Trophoblast cell (in vitro differentiated cells and primary cell): ENCODE measurements at regions not wholly inside any gene's neighbourhood (a gene's known extent, or its start where the extent isn't known, plus 50 kb on each side); places are given as distances from the start of the nearest gene placed in this dataset.

Source experiments
- DNase-seq, 2 donors: peaks; one replicate each; pipeline ENCODE4 v3.0.0-alpha.2; 2016
- H2AFZ ChIP-seq: 2 replicates; pipeline ENCODE4 v1.6.1; 2013; ENCODE audit warnings: low read length, moderate library complexity, mild to moderate bottlenecking; ENCODE audit not compliant: insufficient read depth, poor library complexity
- H2AK5ac ChIP-seq: 2 replicates; pipeline ENCODE4 v1.6.1; 2013; ENCODE audit warnings: mild to moderate bottlenecking, low read length
- H2BK120ac ChIP-seq: 2 replicates; pipeline ENCODE4 v1.6.1; 2013; ENCODE audit warnings: low read length, mild to moderate bottlenecking, moderate library complexity; ENCODE audit not compliant: insufficient read depth, poor library complexity
- H2BK12ac ChIP-seq: 2 replicates; pipeline ENCODE4 v1.6.1; 2013; ENCODE audit warnings: mild to moderate bottlenecking, low read length, moderate library complexity
- H2BK5ac ChIP-seq: 2 replicates; pipeline ENCODE4 v1.6.1; 2013; ENCODE audit warnings: low read length, low read depth, moderate library complexity, mild to moderate bottlenecking; ENCODE audit not compliant: poor library complexity
- H3K14ac ChIP-seq: 2 replicates; pipeline ENCODE4 v1.6.1; 2013; ENCODE audit warnings: mild to moderate bottlenecking, low read length
- H3K18ac ChIP-seq: 2 replicates; pipeline ENCODE4 v1.6.1; 2013; ENCODE audit warnings: mild to moderate bottlenecking, low read length
- H3K23ac ChIP-seq: 2 replicates; pipeline ENCODE4 v1.6.1; 2013; ENCODE audit warnings: low read length
- H3K27ac ChIP-seq: 2 replicates; pipeline ENCODE4 v1.5.1; 2013; ENCODE audit warnings: low read depth, mild to moderate bottlenecking, inconsistent platforms, low read length, moderate library complexity
- H3K27me3 ChIP-seq: 2 replicates; pipeline ENCODE4 v1.6.1; 2013; ENCODE audit warnings: inconsistent platforms, mild to moderate bottlenecking, low read length, moderate library complexity; ENCODE audit not compliant: insufficient read depth
- H3K36me3 ChIP-seq, 2 experiments: 1 replicate in 1 of 2; 2 replicates in 1 of 2; pipeline ENCODE4 v1.6.1; 2013; ENCODE audit warnings: low read length in 2 of 2, mild to moderate bottlenecking in 2 of 2, moderate library complexity in 1 of 2; ENCODE audit not compliant: insufficient read depth in 2 of 2, control insufficient read depth in 1 of 2
- H3K4ac ChIP-seq: 2 replicates; pipeline ENCODE4 v1.6.1; 2013; ENCODE audit warnings: low read depth, mild to moderate bottlenecking, low read length, moderate library complexity
- H3K4me1 ChIP-seq, 2 experiments: 1 replicate in 1 of 2; 2 replicates in 1 of 2; pipeline ENCODE4 v1.6.1; 2013; ENCODE audit warnings: low read length in 2 of 2, mild to moderate bottlenecking in 2 of 2, moderate library complexity in 1 of 2; ENCODE audit not compliant: insufficient read depth in 2 of 2, control insufficient read depth in 1 of 2
- H3K4me2 ChIP-seq: 2 replicates; pipeline ENCODE4 v1.6.1; 2013; ENCODE audit warnings: inconsistent platforms, mild to moderate bottlenecking, low read length, moderate library complexity
- H3K4me3 ChIP-seq: 2 replicates; pipeline ENCODE4 v1.5.1; 2013; ENCODE audit warnings: mild to moderate bottlenecking, low read depth, low read length, inconsistent platforms
- H3K79me1 ChIP-seq: one replicate; pipeline ENCODE4 v1.6.1; 2013; ENCODE audit warnings: low read length
- H3K79me2 ChIP-seq: 2 replicates; pipeline ENCODE4 v1.6.1; 2013; ENCODE audit warnings: low read length, mild to moderate bottlenecking; ENCODE audit not compliant: control insufficient read depth, insufficient read depth, poor library complexity
- H3K9ac ChIP-seq: 2 replicates; pipeline ENCODE4 v1.6.1; 2013; ENCODE audit warnings: mild to moderate bottlenecking, low read length
- H3K9me3 ChIP-seq: 2 replicates; pipeline ENCODE4 v1.6.1; 2013; ENCODE audit warnings: low read depth, mild to moderate bottlenecking, control low read depth, inconsistent platforms, low read length; ENCODE audit not compliant: insufficient read depth
- H4K12ac ChIP-seq: 2 replicates; pipeline ENCODE4 v1.6.1; 2013; ENCODE audit warnings: low read depth, mild to moderate bottlenecking, low read length, moderate library complexity
- H4K8ac ChIP-seq: 2 replicates; pipeline ENCODE4 v1.6.1; 2013; ENCODE audit warnings: low read depth, mild to moderate bottlenecking, low read length, moderate library complexity
- H4K91ac ChIP-seq: one replicate; pipeline ENCODE4 v1.6.1; 2013; ENCODE audit warnings: low read depth, mild to moderate bottlenecking, low read length, moderate library complexity
- WGBS: extraction: QIAGEN DNeasy Blood & Tissue Kit; methylation state at CpG from one replicate; pipeline ENCODE4 v1.1.7; 2013; ENCODE audit warnings: missing lambda C conversion rate; ENCODE audit not compliant: insufficient read length, insufficient coverage; ENCODE audit errors: extremely low coverage; 5-methylcytosine and 5-hydroxymethylcytosine counted together

DNA sequence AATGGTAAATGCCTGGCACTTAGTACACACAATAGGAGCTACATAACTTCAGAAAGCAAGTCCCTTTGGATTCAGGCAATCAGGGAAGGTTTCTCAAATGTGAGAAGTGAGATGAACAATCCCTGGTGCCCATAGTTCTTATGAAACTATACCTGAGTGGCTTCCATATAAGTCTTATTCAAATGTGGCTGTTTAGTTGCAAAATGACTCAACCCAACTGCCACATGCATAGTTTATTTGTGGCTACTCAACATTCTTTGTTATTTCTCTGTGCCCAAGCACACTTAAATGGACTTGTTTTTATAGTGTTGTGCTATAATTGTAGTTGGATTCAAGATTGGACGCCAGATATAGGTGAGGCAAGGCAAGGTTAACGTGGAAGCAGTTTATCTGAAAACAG, 93.7 kb upstream of the ATXN1 start:
- Histone ChIP-seq H3K4ac (no peak overlapping the region), H3K79me1 (peaks cover under 1% of the 10 kb centered on the region), H3K23ac (no peak overlapping the region), H4K12ac (no peak overlapping the region), H3K18ac (no peak overlapping the region), H2BK12ac (no peak overlapping the region), H3K4me1 (peaks cover under 1 to 1% of the 10 kb centered on the region in 2 experiments), H3K4me2 (no peak overlapping the region), H3K4me3 (no peak overlapping the region), H2AFZ (no peak overlapping the region), H3K27ac (no peak overlapping the region), H2BK120ac (no peak overlapping the region), H3K9ac (no peak overlapping the region), H3K36me3 (no peaks in the 10 kb centered on the region), H3K9me3 (no peaks in the 10 kb centered on the region), H2AK5ac (no peak overlapping the region), H2BK5ac (no peak overlapping the region), H3K14ac (no peak overlapping the region), H4K91ac (no peak overlapping the region), H3K79me2 (no peaks in the 10 kb centered on the region), H4K8ac (no peak overlapping the region), H3K27me3 (no peaks in the 10 kb centered on the region)
- WGBS, result no CpG with 5 or more reads among the region's 2 CpGs
- DNase-seq, result no peak

DNA sequence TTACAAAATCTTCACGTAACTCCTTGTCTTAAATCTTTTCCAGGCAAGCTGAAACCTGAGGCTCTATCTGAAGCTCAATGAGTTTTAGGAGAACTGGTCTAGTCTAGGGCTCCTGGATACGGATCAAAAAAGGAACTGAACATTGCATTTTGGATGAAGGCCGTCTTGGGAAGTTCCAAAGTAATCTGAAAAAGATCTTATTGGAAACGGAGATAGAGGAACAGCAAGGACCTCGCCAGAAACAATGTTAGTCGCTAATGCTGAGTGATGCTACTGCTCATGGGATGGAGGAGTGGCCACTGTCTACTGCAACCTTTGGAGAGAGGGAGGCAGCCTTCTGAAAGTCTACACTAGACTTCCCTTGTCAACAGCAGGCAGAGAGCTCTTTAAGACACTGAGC, 91.4 kb upstream of the ATXN1 start:
- Histone ChIP-seq H3K27me3 (no peaks in the 10 kb centered on the region), H3K4me3 (no peak overlapping the region), H3K23ac (no peak overlapping the region), H3K4ac (no peak overlapping the region), H3K9me3 (peaks cover 2% of the 10 kb centered on the region), H3K4me1 (peaks cover 3 to 4% of the 10 kb centered on the region in 2 experiments), H3K79me1 (peaks cover 1% of the 10 kb centered on the region), H3K79me2 (no peaks in the 10 kb centered on the region), H4K12ac (no peak overlapping the region), H2AFZ (no peak overlapping the region), H3K4me2 (no peak overlapping the region), H2BK5ac (no peak overlapping the region), H3K27ac (no peak overlapping the region), H2AK5ac (no peak overlapping the region), H3K9ac (no peak overlapping the region), H2BK12ac (no peak overlapping the region), H3K18ac (no peak overlapping the region), H2BK120ac (no peak overlapping the region), H4K8ac (no peak overlapping the region), H3K14ac (no peak overlapping the region), H4K91ac (no peak overlapping the region), H3K36me3 (no peaks in the 10 kb centered on the region)
- no CpG with 5 or more reads among the region's 6 CpGs for WGBS
- DNase-seq, result no peak

DNA sequence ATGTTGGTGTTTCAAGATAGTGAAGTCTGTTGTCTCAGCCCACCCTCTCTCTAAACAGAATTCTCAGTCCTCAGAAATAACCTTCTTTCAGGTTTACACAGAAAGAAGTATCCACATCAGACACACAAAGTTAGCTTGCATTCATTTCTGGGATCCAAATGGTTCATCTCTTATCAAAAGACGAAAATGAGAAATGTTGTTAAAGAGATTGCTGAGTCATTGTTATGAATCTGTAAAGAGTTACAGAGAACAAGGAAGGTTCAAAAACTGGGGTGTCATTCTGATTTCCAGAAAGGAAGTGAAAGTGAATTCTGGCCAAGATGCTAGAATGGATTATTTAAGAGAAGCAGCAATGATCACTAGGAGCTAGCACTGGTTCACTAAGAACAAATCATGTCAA, 90.5 kb upstream of the ATXN1 start:
- H2BK120ac ChIP-seq, result no peak overlapping the region
- H3K4me2 ChIP-seq, result no peak overlapping the region
- H3K4me3 ChIP-seq, result no peak overlapping the region
- peaks cover 2% of the 10 kb centered on the region for H3K9me3 ChIP-seq
- H3K23ac ChIP-seq, result no peak overlapping the region
- H3K27me3 ChIP-seq, result no peaks in the 10 kb centered on the region
- H4K91ac ChIP-seq, result no peak overlapping the region
- no peak overlapping the region for H4K12ac ChIP-seq
- no CpG with 5 or more reads among the region's 1 CpG for WGBS
- no peak overlapping the region for H3K18ac ChIP-seq
- H2AFZ ChIP-seq, result no peak overlapping the region
- H4K8ac ChIP-seq, result no peak overlapping the region
- H3K27ac ChIP-seq, result no peak overlapping the region
- H3K9ac ChIP-seq, result no peak overlapping the region
- no peak overlapping the region for H3K14ac ChIP-seq
- peaks cover 3 to 4% of the 10 kb centered on the region in 2 experiments for H3K4me1 ChIP-seq
- DNase-seq, result peak in 1 of 2 donors; percentile 10
- H3K36me3 ChIP-seq, result no peaks in the 10 kb centered on the region
- H2BK5ac ChIP-seq, result no peak overlapping the region
- H2BK12ac ChIP-seq, result no peak overlapping the region
- H2AK5ac ChIP-seq, result no peak overlapping the region
- peaks cover 1% of the 10 kb centered on the region for H3K79me1 ChIP-seq
- no peak overlapping the region for H3K4ac ChIP-seq
- H3K79me2 ChIP-seq, result no peaks in the 10 kb centered on the region

DNA sequence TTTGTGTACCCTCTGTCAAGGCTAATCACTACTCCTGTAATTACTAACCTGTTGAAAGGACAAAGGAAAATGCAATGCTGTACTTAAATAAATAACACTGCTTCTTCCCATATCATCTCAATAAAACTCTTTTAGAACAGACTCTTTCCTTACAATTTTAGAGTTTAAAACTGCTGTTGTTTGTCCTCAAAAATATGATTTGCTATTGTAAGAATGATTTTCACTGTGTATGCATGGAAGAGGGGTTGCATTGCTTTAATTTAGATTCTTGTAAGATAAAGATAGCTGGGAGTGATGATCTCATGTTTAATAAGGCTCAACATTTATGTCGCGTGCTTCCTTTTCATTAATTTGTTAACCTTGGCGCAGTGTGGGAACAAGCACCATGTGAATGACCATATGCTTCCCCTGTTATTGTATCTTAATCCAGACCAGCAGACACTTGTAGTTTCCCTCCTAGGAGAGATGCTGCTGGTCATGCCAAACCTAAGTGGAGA, 89.8 kb upstream of the ATXN1 start:
- H3K9me3 ChIP-seq, result peaks cover 2% of the 10 kb centered on the region
- H3K36me3 ChIP-seq, result no peaks in the 10 kb centered on the region
- no peak overlapping the region for H4K91ac ChIP-seq
- no peak overlapping the region for H3K4ac ChIP-seq
- WGBS, result no CpG with 5 or more reads among the region's 3 CpGs
- no peak overlapping the region for H2BK120ac ChIP-seq
- H3K4me1 ChIP-seq, result peaks cover 3 to 4% of the 10 kb centered on the region in 2 experiments
- H2BK5ac ChIP-seq, result no peak overlapping the region
- H3K79me2 ChIP-seq, result no peaks in the 10 kb centered on the region
- no peak overlapping the region for H2AFZ ChIP-seq
- no peak overlapping the region for H3K9ac ChIP-seq
- DNase-seq, result no peak
- no peak overlapping the region for H3K23ac ChIP-seq
- no peaks in the 10 kb centered on the region for H3K27me3 ChIP-seq
- H3K79me1 ChIP-seq, result peaks cover 1% of the 10 kb centered on the region
- no peak overlapping the region for H4K12ac ChIP-seq
- H3K4me2 ChIP-seq, result no peak overlapping the region
- H3K27ac ChIP-seq, result no peak overlapping the region
- no peak overlapping the region for H2BK12ac ChIP-seq
- no peak overlapping the region for H4K8ac ChIP-seq
- H3K4me3 ChIP-seq, result no peak overlapping the region
- H2AK5ac ChIP-seq, result no peak overlapping the region
- no peak overlapping the region for H3K14ac ChIP-seq
- no peak overlapping the region for H3K18ac ChIP-seq
